ENCODE measurements at regions not wholly inside any gene's neighbourhood (a gene's known extent, or its start where the extent isn't known, plus 50 kb on each side); places are given as distances from the start of the nearest gene placed in this dataset.

DNA sequence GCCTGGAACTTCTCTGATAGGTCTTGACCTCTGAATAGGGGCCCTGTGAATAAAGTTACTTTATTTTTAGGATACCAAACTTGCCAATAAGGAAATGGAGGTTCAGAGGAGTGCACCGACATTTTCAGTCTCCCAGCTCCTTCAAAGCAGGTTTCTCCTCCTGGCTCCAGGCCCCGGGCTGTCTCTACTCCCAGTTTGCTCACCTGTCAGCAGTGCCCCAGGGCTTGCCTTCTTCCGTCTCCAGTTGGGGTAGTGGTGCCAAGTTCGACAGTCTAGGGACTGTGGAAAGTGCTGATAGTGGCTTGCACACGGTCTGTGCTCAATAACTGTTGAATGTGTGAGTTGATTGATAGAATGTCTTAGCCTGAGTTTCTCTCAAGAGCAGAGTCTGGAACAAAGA is 149.2 kb downstream of the ACTL8 start:
- Histone ChIP-seq H4K20me1 (ENCODE audit: control insufficient read depth, insufficient read depth, insufficient read length) (no peaks in the 10 kb centered on the region), H2BK12ac (ENCODE audit: insufficient read length, low read depth, low read length) (no peak overlapping the region), H3K9me3 (ENCODE audit: control insufficient read depth, low read depth, low read length) (no peaks in the 10 kb centered on the region), H3K27ac (ENCODE audit: insufficient read length, low read depth, low read length) (no peak overlapping the region), H2AK5ac (ENCODE audit: insufficient read length, low read length) (no peak overlapping the region), H4K8ac (replicated peaks; ENCODE audit: insufficient read length, low read depth, low read length) (no peak overlapping the region), H3K4ac (ENCODE audit: low read depth, low read length) (no peak overlapping the region), H4K91ac (ENCODE audit: insufficient read length, low read depth, low read length) (no peak overlapping the region), H2BK20ac (ENCODE audit: low read depth, low read length, poor library complexity, severe bottlenecking) (no peak overlapping the region), H4K5ac (ENCODE audit: insufficient read length, low read depth, low read length) (no peak overlapping the region), H3K79me2 (ENCODE audit: insufficient read depth, low read length) (no peaks in the 10 kb centered on the region), H3K18ac (ENCODE audit: insufficient read length, low read depth, low read length) (no peak overlapping the region), H2AFZ (ENCODE audit: low read length) (no peak overlapping the region), H3K14ac (ENCODE audit: insufficient read depth, low read length) (no peak overlapping the region), H3K56ac (ENCODE audit: insufficient read length, low read depth, low read length) (no peak overlapping the region), H3K4me2 (ENCODE audit: insufficient read depth, insufficient read length, low read length) (no peak overlapping the region), H2BK5ac (ENCODE audit: insufficient read length, low read length) (no peak overlapping the region), H3K9ac (ENCODE audit: extremely low read depth, insufficient read length, low read length) (no peak overlapping the region), H3K79me1 (ENCODE audit: insufficient read depth, low read depth, low read length, poor library complexity, severe bottlenecking) (no peaks in the 10 kb centered on the region), H3T11ph (ENCODE audit: low read length) (no peak overlapping the region), H3K23ac (ENCODE audit: insufficient read length, low read depth, low read length) (no peak overlapping the region), H2BK120ac (ENCODE audit: low read depth, low read length, poor library complexity, severe bottlenecking) (no peak overlapping the region), H3K27me3 (ENCODE audit: insufficient read depth, low read length) (no peaks in the 10 kb centered on the region; the same call in 1 of the 2 replicates), H3K23me2 (ENCODE audit: insufficient read length, low read depth, low read length, poor library complexity, severe bottlenecking) (no peaks in the 10 kb centered on the region), H2BK15ac (ENCODE audit: low read depth, low read length) (no peak overlapping the region), H3K4me1 (ENCODE audit: insufficient read depth, low read length) (no peaks in the 10 kb centered on the region)
- DNase-seq = no peak
- H3K27ac Mint-ChIP-seq = no peak overlapping the region
- TF ChIP-seq, protein P1, sequence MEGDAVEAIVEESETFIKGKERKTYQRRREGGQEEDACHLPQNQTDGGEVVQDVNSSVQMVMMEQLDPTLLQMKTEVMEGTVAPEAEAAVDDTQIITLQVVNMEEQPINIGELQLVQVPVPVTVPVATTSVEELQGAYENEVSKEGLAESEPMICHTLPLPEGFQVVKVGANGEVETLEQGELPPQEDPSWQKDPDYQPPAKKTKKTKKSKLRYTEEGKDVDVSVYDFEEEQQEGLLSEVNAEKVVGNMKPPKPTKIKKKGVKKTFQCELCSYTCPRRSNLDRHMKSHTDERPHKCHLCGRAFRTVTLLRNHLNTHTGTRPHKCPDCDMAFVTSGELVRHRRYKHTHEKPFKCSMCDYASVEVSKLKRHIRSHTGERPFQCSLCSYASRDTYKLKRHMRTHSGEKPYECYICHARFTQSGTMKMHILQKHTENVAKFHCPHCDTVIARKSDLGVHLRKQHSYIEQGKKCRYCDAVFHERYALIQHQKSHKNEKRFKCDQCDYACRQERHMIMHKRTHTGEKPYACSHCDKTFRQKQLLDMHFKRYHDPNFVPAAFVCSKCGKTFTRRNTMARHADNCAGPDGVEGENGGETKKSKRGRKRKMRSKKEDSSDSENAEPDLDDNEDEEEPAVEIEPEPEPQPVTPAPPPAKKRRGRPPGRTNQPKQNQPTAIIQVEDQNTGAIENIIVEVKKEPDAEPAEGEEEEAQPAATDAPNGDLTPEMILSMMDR (conservative IDR thresholded peaks at IDR 0.05) = no peak
- peaks cover 53% of the 10 kb centered on the region for H3K27me3 Mint-ChIP-seq (ENCODE audit: low read depth)
- H3K9me3 Mint-ChIP-seq = peaks cover 0 to 3% of the 10 kb centered on the region in 2 experiments; a peak in 1 of 5 replicates
- WGBS (ENCODE audit: extremely low coverage, insufficient read length, low lambda C conversion rate) = no CpG with 5 or more reads among the region's 5 CpGs
- no peaks in the 10 kb centered on the region for H3K36me3 Mint-ChIP-seq (ENCODE audit: insufficient read depth in 1 of 3, low read depth in 3 of 3)
- H3K4me3 Mint-ChIP-seq = no peak overlapping the region
- H3K4me1 Mint-ChIP-seq = peaks cover 2 to 4% of the 10 kb centered on the region in 2 experiments; a peak in 2 of 4 replicates

All from H9 (cell line).